Esophagus muscularis mucosa (tissue), 4 donors: ENCODE measurements at regions not wholly inside any gene's neighbourhood (a gene's known extent, or its start where the extent isn't known, plus 50 kb on each side); places are given as distances from the start of the nearest gene placed in this dataset.

Experiments used
- DNase-seq: peaks from one replicate; pipeline ENCODE4 v3.0.0-alpha.2; 2017; ENCODE audit errors: extremely low spot score
- H3K27ac ChIP-seq, 4 donors: fragments of 200-600 bp; sonication (generic); replicated peaks in 1 of 4; 1 replicate in 3 of 4; 2 replicates in 1 of 4; pipeline ENCODE4 v1.5.1; 2016 to 2019; ENCODE audit warnings: mild to moderate bottlenecking in 1 of 4
- H3K27me3 ChIP-seq, 4 donors: fragments of 200-600 bp; sonication (generic); one replicate each; pipeline versions ENCODE4 v1.5.1 to v1.6.0; 2016 to 2019
- H3K36me3 ChIP-seq, 4 donors: fragments of 200-600 bp; sonication (generic); one replicate each; pipeline ENCODE4 v1.5.1; 2016 to 2019
- H3K4me1 ChIP-seq, 4 donors: fragments of 200-600 bp; sonication (generic); one replicate each; pipeline ENCODE4 v1.5.1; 2016 to 2019
- H3K4me3 ChIP-seq, 4 donors: fragments of 200-600 bp; sonication (generic); 1 replicate in 2 of 4; 2 replicates in 2 of 4; pipeline ENCODE4 v1.5.1; 2016 to 2019; ENCODE audit warnings: mild to moderate bottlenecking in 4 of 4, moderate library complexity in 1 of 4
- H3K9me3 ChIP-seq, 4 donors: fragments of 200-600 bp; sonication (generic); 1 replicate in 3 of 4; 2 replicates in 1 of 4; pipeline ENCODE4 v1.5.1; 2016 to 2019
- CTCF ChIP-seq, 3 experiments: fragments of 200-600 bp in 2 of 3; fragments of 450-650 bp in 1 of 3; sonication (generic) in 2 of 3; IDR thresholded peaks; one replicate each; pipeline ENCODE4 v1.5.1; 2017 to 2019; ENCODE audit warnings: antibody characterized with exemption in 3 of 3, mild to moderate bottlenecking in 2 of 3, moderate library complexity in 1 of 3
- EP300 ChIP-seq: sonication (generic); formaldehyde crosslinking; IDR thresholded peaks from one replicate; pipeline ENCODE4 v1.6.1; 2017; ENCODE audit warnings: antibody characterized with exemption
- POLR2A ChIP-seq: fragments of 450-650 bp; IDR thresholded peaks from one replicate; pipeline ENCODE4 v1.6.1; 2017; ENCODE audit warnings: antibody characterized with exemption, moderate library complexity, mild to moderate bottlenecking, low read depth
- POLR2AphosphoS5 ChIP-seq, 2 donors: sonication (generic); formaldehyde crosslinking; IDR thresholded peaks; one replicate each; pipeline ENCODE4 v1.6.1; 2017; ENCODE audit warnings: antibody characterized with exemption in 2 of 2
- WGBS: methylation state at CpG from one replicate; pipeline ENCODE4 v1.1.5; 2018; 5-methylcytosine and 5-hydroxymethylcytosine counted together
- intact Hi-C: fragments of 100-400 bp; cut with DNase I; formaldehyde crosslinking; loops from one replicate; pipeline ENCODE4 v1.15.1; 2023

DNA sequence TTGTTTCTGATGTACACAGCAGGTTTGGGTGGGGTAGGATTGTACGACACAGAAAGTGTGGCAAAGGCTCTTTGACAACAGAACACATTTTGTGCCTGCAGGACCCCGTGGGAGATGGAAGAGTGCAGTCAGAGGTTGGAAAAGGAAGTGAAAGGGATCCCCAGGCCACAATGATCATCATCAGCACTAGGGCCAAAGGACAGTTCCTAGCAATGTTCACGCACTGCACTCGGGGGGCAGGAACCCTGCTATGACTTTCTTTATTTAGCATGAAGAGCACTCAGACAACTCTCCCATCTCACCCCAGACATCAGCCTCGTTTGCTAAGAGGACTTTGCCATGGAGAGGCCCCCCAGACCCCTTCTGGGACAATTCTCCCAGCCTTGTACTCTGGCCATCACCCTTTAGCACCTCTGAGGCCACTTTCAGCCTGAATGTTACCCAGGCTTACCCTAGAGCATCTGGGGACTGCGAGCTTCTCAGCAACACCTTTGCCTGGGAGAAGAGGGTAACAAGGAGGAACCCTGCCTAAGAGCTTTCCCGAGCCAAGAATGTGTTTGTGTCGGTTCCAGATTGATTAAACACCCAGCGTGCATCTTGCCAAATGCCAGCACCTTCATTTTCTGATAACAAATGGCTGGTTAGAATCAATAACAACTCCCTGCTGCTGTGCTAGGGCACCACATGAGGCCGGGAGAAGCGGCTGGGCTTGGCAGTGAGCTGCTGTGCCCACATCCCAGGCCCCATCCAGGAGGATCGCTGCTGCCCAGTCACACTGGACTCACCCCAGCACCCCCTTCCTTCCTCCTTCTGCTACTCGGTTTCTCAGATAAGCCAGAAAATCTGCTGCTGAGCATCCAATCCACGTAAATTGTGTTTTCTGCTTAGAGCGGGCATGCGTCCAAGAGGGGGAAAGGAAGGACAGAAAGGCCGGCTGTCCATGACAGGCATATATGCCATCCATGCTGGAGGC lies 633.1 kb downstream of the AJAP1 start:
- 67% methylated on average over 14 of the region's 17 CpGs for WGBS
- intact Hi-C loops, result no loop called here
- H3K27ac ChIP-seq, result no peak overlapping the region

DNA sequence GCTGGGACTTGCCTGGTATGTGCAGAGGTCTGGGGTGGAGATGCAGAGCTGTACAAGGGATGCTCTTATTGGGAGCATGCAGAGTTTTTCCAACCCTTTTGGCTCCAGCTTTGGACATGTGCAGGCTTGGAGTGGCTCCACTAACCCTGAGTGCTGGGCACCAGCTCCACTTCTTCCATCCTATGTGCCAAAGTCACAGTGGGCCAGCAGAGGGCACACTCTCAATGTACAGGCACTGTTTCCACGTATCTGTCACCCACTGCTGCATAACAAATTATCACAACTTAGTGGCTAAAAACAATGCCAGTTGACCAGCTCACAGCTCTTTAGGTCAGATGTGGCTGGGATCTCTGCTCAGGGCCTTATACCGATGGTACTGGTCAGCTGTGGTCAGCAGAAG lies 631.8 kb downstream of the AJAP1 start:
- Histone ChIP-seq H3K9me3 (peaks cover 0 to 8% (median 0%) of the 10 kb centered on the region in 4 donors), H3K27me3 (peaks cover 0 to 41% (median 0%) of the 10 kb centered on the region in 4 donors), H3K36me3 (no peaks in the 10 kb centered on the region), H3K4me3 (no peak overlapping the region), H3K27ac (no peak overlapping the region), H3K4me1 (no peaks in the 10 kb centered on the region)
- TF ChIP-seq POLR2AphosphoS5 (IDR thresholded peaks at IDR 0.05) (no peak), CTCF (IDR thresholded peaks at IDR 0.05) (no peak), EP300 (no peak), POLR2A (no peak)
- WGBS, result 74% methylated on average over 2 of the region's 2 CpGs
- DNase-seq, result no peak
- intact Hi-C loops, result no loop called here

More for the DNA sequence above, 633.1 kb downstream of the AJAP1 start:
- H3K9me3 ChIP-seq, result peaks cover 0 to 8% (median 0%) of the 10 kb centered on the region in 4 donors
- no peaks in the 10 kb centered on the region for H3K4me1 ChIP-seq
- no peak overlapping the region for H3K4me3 ChIP-seq
- DNase-seq, result no peak
- TF ChIP-seq POLR2A, result no peak
- TF ChIP-seq CTCF (IDR thresholded peaks at IDR 0.05), result no peak
- no peak for TF ChIP-seq EP300
- no peak for TF ChIP-seq POLR2AphosphoS5 (IDR thresholded peaks at IDR 0.05)
- H3K36me3 ChIP-seq, result no peaks in the 10 kb centered on the region
- peaks cover 0 to 33% (median 0%) of the 10 kb centered on the region in 4 donors for H3K27me3 ChIP-seq

DNA sequence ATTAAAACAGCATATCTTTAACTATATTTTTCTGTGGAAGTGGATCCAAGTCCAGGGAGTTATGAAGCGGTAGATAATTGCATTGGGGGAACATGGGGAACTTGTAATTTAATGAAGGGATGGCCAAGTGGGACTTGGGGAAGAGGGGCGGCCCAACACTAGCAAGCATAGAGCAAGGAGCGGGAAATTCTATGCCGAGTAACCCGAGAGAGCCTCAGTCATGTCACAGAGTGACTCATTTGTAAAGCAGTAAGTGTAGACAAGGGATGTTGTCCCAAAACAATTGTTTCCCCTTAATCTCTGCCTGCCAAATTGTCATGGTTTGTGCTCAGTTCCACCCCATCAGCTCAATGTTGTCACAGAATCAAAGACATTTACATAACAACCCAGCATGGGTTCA lies 620.1 kb downstream of the AJAP1 start:
- Histone ChIP-seq H3K4me3 (no peak overlapping the region), H3K9me3 (peaks cover 0 to 4% (median under 1%) of the 10 kb centered on the region in 4 donors), H3K4me1 (no peaks in the 10 kb centered on the region), H3K36me3 (no peaks in the 10 kb centered on the region), H3K27ac (no peak overlapping the region), H3K27me3 (peaks cover 0 to 38% (median 0%) of the 10 kb centered on the region in 4 donors)
- 78% methylated on average over 5 of the region's 5 CpGs for WGBS
- TF ChIP-seq CTCF (IDR thresholded peaks at IDR 0.05) (no peak), POLR2AphosphoS5 (IDR thresholded peaks at IDR 0.05) (no peak), POLR2A (no peak), EP300 (no peak)
- no peak for DNase-seq
- intact Hi-C loops, result no loop called here

GRCh38 chr1:5273280-5274003 lies 619.0 kb downstream of the AJAP1 start:
- no peak overlapping the region for H3K27ac ChIP-seq
- no peak overlapping the region for H3K4me3 ChIP-seq
- peaks cover 0 to 8% (median 4%) of the 10 kb centered on the region in 4 donors for H3K9me3 ChIP-seq
- 29% methylated on average over 2 of the region's 3 CpGs for WGBS
- TF ChIP-seq EP300 (no peak), POLR2A (no peak), POLR2AphosphoS5 (IDR thresholded peaks at IDR 0.05) (no peak), CTCF (IDR thresholded peaks at IDR 0.05) (no peak)
- intact Hi-C loops, result no loop called here
- no peak for DNase-seq
- peaks cover 0 to 46% (median 0%) of the 10 kb centered on the region in 4 donors for H3K27me3 ChIP-seq
- no peaks in the 10 kb centered on the region for H3K36me3 ChIP-seq
- H3K4me1 ChIP-seq, result no peaks in the 10 kb centered on the region
